HG02943 (cell line): ENCODE measurements at regions not wholly inside any gene's neighbourhood (a gene's known extent, or its start where the extent isn't known, plus 50 kb on each side); places are given as distances from the start of the nearest gene placed in this dataset.

ENCODE experiments used
- ATAC-seq: cut with Tn5 transposase; IDR thresholded peaks from one replicate; pipeline ENCODE4 v1.9.1; 2021; ENCODE audit warnings: mild to moderate bottlenecking, low read depth, moderate library complexity; ENCODE audit not compliant: unreplicated experiment

- no peak for ATAC-seq
Measured at GRCh38 chr12:115023279-115024265, 339.6 kb upstream of the TBX3 start.

GRCh38 chr12:115020091-115020490, 336.1 kb upstream of the TBX3 start:
- no peak for ATAC-seq

GRCh38 chr12:115017346-115017745, 333.4 kb upstream of the TBX3 start:
- ATAC-seq, result no peak

- no peak for ATAC-seq
Measured at GRCh38 chr12:115013236-115013981, 329.4 kb upstream of the TBX3 start.

GRCh38 chr12:115012861-115013235, 328.9 kb upstream of the TBX3 start:
- no peak for ATAC-seq

- no peak for ATAC-seq
Measured at GRCh38 chr12:115011703-115012102, 327.7 kb upstream of the TBX3 start.

DNA sequence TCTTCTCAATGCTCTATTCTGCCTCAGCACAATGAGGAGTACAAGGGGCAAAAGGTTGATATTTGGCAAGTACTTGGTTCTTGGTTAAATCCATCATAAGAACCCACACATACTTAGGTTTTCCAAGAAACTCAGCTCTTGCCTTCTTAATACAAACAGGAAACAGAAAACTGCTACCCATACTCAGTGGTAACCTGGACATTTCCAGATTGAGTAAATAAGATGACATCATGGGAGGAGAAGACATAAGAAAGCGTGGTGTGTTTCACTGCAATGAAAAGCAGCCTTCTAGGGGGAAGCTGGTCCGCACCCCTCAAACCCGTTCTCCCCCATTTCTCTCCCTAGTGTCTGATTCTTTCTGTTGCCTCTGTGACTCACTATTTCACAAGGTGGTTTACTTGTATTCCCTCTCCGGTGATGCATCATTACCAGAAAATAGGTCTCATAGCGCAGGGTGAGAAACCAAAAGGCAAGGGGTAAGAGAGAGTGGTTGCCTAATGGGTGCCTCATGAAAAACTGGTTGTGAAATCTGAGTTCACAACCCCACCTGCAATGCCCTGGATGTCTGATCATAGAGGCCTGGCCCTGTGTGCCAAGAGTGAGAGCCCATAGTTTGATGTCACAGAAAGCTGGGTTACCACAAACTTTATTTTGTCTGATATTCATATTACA, 326.5 kb upstream of the TBX3 start:
- no peak for ATAC-seq

DNA sequence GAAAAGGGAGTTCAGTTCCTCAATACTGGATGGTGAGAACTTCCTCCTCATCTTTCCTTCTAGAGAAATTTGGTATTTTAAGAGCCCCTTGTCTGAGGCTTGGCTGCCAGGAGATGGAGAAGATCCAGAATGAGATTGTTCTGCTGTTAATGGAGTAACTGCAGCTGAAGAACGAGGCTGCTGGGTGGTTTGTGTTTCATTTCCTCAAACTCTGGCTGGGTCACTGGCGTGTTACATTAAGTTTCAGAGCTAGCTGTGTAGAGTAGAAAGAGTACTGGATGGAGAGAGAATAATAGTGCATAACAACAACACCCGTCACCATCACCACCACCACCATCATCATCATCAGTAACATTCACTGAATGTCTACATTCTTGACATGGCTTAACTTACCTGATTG, 325.0 kb upstream of the TBX3 start:
- ATAC-seq, result no peak

DNA sequence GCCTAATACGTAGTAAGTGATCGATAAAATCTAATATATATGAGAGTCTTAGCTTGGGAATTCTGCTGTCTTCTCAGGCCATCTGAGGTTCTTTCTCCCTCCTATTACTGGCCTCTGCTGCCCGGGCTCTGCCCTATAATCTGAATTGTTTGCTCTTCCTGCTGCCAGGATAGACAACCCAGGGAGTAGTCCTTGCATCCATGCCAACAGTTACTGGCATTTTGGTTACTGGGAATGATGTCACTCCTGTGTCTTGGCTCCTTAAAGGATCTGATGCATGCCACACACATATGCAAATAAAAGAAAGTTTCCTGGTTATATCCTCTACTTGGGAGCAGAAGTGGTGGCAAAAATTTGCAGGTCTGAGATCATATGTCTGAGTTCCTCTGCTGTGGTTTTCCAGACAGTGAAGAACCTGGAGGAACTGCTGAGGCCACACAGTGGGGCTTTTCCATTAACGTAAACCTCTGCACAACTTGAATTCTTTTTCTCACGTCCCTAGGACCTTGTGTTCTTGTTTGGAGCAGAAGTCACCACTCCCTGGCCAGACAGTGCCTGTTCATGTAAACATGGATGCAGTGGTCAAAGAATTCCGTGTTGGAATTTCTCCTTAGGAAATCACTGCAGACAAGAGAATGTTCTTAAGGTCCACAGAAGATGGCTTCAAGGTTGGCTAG, 320.6 kb upstream of the TBX3 start:
- no peak for ATAC-seq

- ATAC-seq, result no peak
Measured at GRCh38 chr12:115002434-115002833, 318.5 kb upstream of the TBX3 start.

DNA sequence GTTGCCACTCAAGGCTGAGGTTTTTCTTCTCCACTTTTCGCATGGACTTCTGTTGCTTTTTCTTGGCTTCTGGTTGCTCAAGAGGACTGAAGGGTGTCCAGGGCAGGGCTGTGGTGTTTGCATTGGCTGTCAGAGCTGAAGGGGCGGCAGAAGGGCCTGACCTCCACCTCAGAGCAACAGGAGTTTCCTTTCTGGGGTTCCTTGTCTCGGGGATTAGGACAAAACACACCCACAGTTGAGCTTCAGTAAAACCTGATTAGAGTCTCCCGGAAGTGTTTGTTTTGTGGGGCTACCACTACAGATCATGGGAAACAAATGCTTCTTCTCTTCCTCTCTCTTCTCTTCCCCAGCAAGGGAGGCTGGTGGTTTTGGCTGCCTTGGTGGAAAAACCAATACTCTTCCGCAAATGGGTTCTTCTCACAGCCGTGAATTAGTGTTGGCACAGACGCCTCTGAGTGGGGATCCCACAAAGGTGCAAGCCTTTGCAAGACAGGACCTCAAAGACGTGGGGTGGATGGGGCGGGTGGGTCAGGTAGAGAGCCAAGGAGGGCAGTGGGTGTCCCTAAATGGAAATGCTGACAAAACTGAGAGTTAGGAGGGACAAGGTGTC, 317.7 kb upstream of the TBX3 start:
- ATAC-seq, result no peak

- ATAC-seq, result no peak
Measured at GRCh38 chr12:115000038-115000437, 316.1 kb upstream of the TBX3 start.

DNA sequence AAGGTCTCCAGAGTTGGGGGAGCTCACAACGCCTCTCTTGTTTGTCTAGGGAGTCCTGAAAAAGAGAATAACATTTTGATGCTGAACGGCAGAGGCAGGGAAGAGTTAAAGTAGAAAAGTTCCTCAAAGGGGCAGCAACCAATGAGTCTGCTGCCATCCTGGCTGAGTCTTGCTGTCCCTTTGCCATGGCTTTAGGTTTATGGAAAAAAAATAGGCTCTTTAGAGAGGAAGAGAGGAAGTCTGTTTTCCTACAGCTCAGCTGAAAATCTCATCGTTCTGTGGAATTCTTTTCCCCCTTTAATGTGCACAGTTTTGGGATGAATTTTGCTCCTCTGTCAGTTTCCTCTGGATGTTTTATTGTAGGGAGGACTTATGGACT, 314.8 kb upstream of the TBX3 start:
- no peak for ATAC-seq

GRCh38 chr12:114998118-114998749, 314.3 kb upstream of the TBX3 start:
- no peak for ATAC-seq

GRCh38 chr12:114996382-114996781, 312.4 kb upstream of the TBX3 start:
- ATAC-seq, result no peak

- ATAC-seq, result no peak
Measured at GRCh38 chr12:114995891-114996290, 311.9 kb upstream of the TBX3 start.

GRCh38 chr12:114993165-114993564, 309.2 kb upstream of the TBX3 start:
- no peak for ATAC-seq

GRCh38 chr12:114992443-114992842, 308.5 kb upstream of the TBX3 start:
- ATAC-seq, result no peak

- no peak for ATAC-seq
Measured at GRCh38 chr12:114990381-114990780, 306.4 kb upstream of the TBX3 start.

- ATAC-seq, result no peak
Measured at GRCh38 chr12:114986849-114987248, 302.9 kb upstream of the TBX3 start.
